Mesenchymal stem cell (in vitro differentiated cells and primary cell): ENCODE measurements at regions not wholly inside any gene's neighbourhood (a gene's known extent, or its start where the extent isn't known, plus 50 kb on each side); places are given as distances from the start of the nearest gene placed in this dataset.
"Not testable (repeated sequence)": the region's sequence is repeated elsewhere in the genome, so short reads cannot be mapped to it uniquely, and the experiment has no call there.

Source experiments
- DNase-seq: peaks from one replicate; pipeline ENCODE4 v3.0.0-alpha.2; 2013
- H2AFZ ChIP-seq: one replicate; pipeline ENCODE4 v1.6.1; 2013; ENCODE audit warnings: low read depth, mild to moderate bottlenecking, control low read depth, inconsistent platforms, low read length, moderate library complexity
- H2AK5ac ChIP-seq: 2 replicates; pipeline ENCODE4 v1.6.1; 2013; ENCODE audit warnings: low read length, moderate library complexity, mild to moderate bottlenecking, inconsistent platforms; ENCODE audit not compliant: severe bottlenecking
- H2BK120ac ChIP-seq: one replicate; pipeline ENCODE4 v1.6.1; 2013; ENCODE audit warnings: low read depth, mild to moderate bottlenecking, inconsistent platforms, low read length, moderate library complexity
- H2BK12ac ChIP-seq, 2 experiments: one replicate each; pipeline ENCODE4 v1.6.1; 2013; ENCODE audit warnings: inconsistent platforms in 2 of 2, low read length in 2 of 2, mild to moderate bottlenecking in 2 of 2, moderate library complexity in 2 of 2, control low read depth in 1 of 2
- H2BK15ac ChIP-seq: one replicate; pipeline ENCODE4 v1.6.1; 2013; ENCODE audit warnings: mild to moderate bottlenecking, low read depth, inconsistent platforms; ENCODE audit not compliant: poor library complexity, severe bottlenecking
- H2BK5ac ChIP-seq: 2 replicates; pipeline ENCODE4 v1.6.1; 2013; ENCODE audit warnings: low read depth, mild to moderate bottlenecking, low read length, control low read depth, inconsistent platforms; ENCODE audit not compliant: poor library complexity, severe bottlenecking
- H3K14ac ChIP-seq, 2 experiments: one replicate each; pipeline ENCODE4 v1.6.1; 2013; ENCODE audit warnings: inconsistent platforms in 2 of 2, low read length in 2 of 2, control low read depth in 1 of 2, mild to moderate bottlenecking in 1 of 2, moderate library complexity in 1 of 2
- H3K18ac ChIP-seq, 2 experiments: one replicate each; pipeline ENCODE4 v1.6.1; 2013; ENCODE audit warnings: inconsistent platforms in 2 of 2, low read length in 2 of 2, control low read depth in 1 of 2, low read depth in 1 of 2, mild to moderate bottlenecking in 1 of 2
- H3K23ac ChIP-seq, 2 experiments: one replicate each; pipeline ENCODE4 v1.6.1; 2013; ENCODE audit warnings: inconsistent platforms in 2 of 2, low read length in 2 of 2, mild to moderate bottlenecking in 2 of 2, moderate library complexity in 2 of 2, control low read depth in 1 of 2
- H3K27ac ChIP-seq: 2 replicates; pipeline ENCODE4 v1.5.1; 2013; ENCODE audit warnings: mild to moderate bottlenecking, moderate library complexity, low read length, control low read depth, inconsistent platforms; ENCODE audit not compliant: poor library complexity, severe bottlenecking
- H3K27me3 ChIP-seq, 2 experiments: 2 replicates each; pipeline versions ENCODE4 v1.6.1 to v1.7.0; 2013; ENCODE audit warnings: low read length in 2 of 2, mild to moderate bottlenecking in 2 of 2, moderate library complexity in 2 of 2, control low read depth in 1 of 2, inconsistent platforms in 1 of 2; ENCODE audit not compliant: control insufficient read depth in 1 of 2, insufficient read depth in 1 of 2
- H3K36me3 ChIP-seq, 2 experiments: 2 replicates each; pipeline versions ENCODE4 v1.6.1 to v1.7.0; 2013; ENCODE audit warnings: low read length in 2 of 2, control low read depth in 1 of 2, inconsistent platforms in 1 of 2, low read depth in 1 of 2, mild to moderate bottlenecking in 1 of 2; ENCODE audit not compliant: insufficient read depth in 2 of 2, control insufficient read depth in 1 of 2
- H3K4ac ChIP-seq, 2 experiments: one replicate each; pipeline ENCODE4 v1.6.1; 2013; ENCODE audit warnings: inconsistent platforms in 2 of 2, low read length in 2 of 2, mild to moderate bottlenecking in 2 of 2, moderate library complexity in 2 of 2, control low read depth in 1 of 2, low read depth in 1 of 2
- H3K4me1 ChIP-seq: 2 replicates; pipeline ENCODE4 v1.6.1; 2013; ENCODE audit warnings: low read depth, low read length, control low read depth; ENCODE audit not compliant: control insufficient read depth, insufficient read depth
- H3K4me2 ChIP-seq: 2 replicates; pipeline ENCODE4 v1.6.1; 2013; ENCODE audit warnings: low read length, mild to moderate bottlenecking, inconsistent platforms; ENCODE audit not compliant: poor library complexity, severe bottlenecking
- H3K4me3 ChIP-seq, 2 experiments: 2 replicates each; pipeline versions ENCODE4 v1.5.1 to v1.7.0; 2013; ENCODE audit warnings: low read length in 2 of 2, mild to moderate bottlenecking in 2 of 2, control low read depth in 1 of 2, low read depth in 1 of 2; ENCODE audit not compliant: insufficient read depth in 1 of 2
- H3K79me1 ChIP-seq: replicated peaks from 2 replicates; pipeline ENCODE4 v1.6.1; 2013; ENCODE audit warnings: mild to moderate bottlenecking, control low read depth, low read length, inconsistent platforms; ENCODE audit not compliant: poor library complexity, severe bottlenecking
- H3K9ac ChIP-seq: 2 replicates; pipeline ENCODE4 v1.7.0; 2013; ENCODE audit warnings: mild to moderate bottlenecking, low read length, moderate library complexity
- H3K9me3 ChIP-seq: 2 replicates; pipeline ENCODE4 v1.7.0; 2013; ENCODE audit warnings: mild to moderate bottlenecking, low read length; ENCODE audit not compliant: control insufficient read depth
- H4K8ac ChIP-seq: one replicate; pipeline ENCODE4 v1.6.1; 2013; ENCODE audit warnings: inconsistent platforms, mild to moderate bottlenecking, low read length, moderate library complexity
- H4K91ac ChIP-seq: one replicate; pipeline ENCODE4 v1.6.1; 2013; ENCODE audit warnings: mild to moderate bottlenecking, low read length, inconsistent platforms
- WGBS: methylation state at CpG from one replicate; pipeline ENCODE4 v1.1.7; 2013; ENCODE audit warnings: mixed read lengths; 5-methylcytosine and 5-hydroxymethylcytosine counted together

DNA sequence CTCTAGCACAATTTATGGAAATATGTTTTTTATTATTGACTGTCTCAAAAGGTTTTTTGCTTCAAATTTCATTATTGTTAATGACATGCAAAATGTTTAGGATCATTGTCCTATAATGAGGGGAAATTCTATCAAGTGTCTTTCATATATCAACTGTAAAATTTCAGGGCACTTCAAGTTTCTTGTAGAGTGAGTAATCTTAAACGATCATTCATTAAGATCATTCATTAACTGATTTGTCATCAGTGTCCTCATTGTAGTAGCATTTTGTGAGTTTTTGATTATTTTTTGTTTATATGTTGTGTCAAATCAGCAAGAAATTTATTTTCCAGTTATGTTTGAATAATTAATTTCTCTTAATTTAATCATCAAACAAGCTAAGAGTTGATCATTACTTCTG, 111.8 kb upstream of the PRDX6 start:
- no peaks in the 10 kb centered on the region for H3K36me3 ChIP-seq
- no peak overlapping the region for H3K18ac ChIP-seq
- H4K8ac ChIP-seq = no peak overlapping the region
- no peak overlapping the region for H3K9ac ChIP-seq
- no peak overlapping the region for H2AFZ ChIP-seq
- no peak overlapping the region for H3K23ac ChIP-seq
- no peaks in the 10 kb centered on the region for H3K9me3 ChIP-seq
- H2BK5ac ChIP-seq = no peak overlapping the region
- no peak overlapping the region for H2AK5ac ChIP-seq
- no peak overlapping the region for H3K4me2 ChIP-seq
- no peak overlapping the region for H4K91ac ChIP-seq
- H3K27ac ChIP-seq = no peak overlapping the region
- no peak for DNase-seq
- WGBS = no CpG with 5 or more reads among the region's 1 CpG
- no peak overlapping the region for H3K4me3 ChIP-seq
- H3K4ac ChIP-seq = no peak overlapping the region
- H2BK120ac ChIP-seq = no peak overlapping the region
- H3K79me1 ChIP-seq = no peaks in the 10 kb centered on the region
- H2BK15ac ChIP-seq = no peak overlapping the region
- peaks cover 2% of the 10 kb centered on the region for H3K4me1 ChIP-seq
- no peaks in the 10 kb centered on the region for H3K27me3 ChIP-seq
- no peak overlapping the region for H3K14ac ChIP-seq
- no peak overlapping the region for H2BK12ac ChIP-seq

- H3K14ac ChIP-seq = no peak overlapping the region
- no peak overlapping the region for H3K4me3 ChIP-seq
- H2AFZ ChIP-seq = no peak overlapping the region
- H2BK120ac ChIP-seq = no peak overlapping the region
- no peak overlapping the region for H3K4me2 ChIP-seq
- peaks cover 2% of the 10 kb centered on the region for H3K4me1 ChIP-seq
- H3K4ac ChIP-seq = no peak overlapping the region
- DNase-seq = no peak
- H3K23ac ChIP-seq = no peak overlapping the region
- no peaks in the 10 kb centered on the region for H3K27me3 ChIP-seq
- H4K91ac ChIP-seq = no peak overlapping the region
- H3K79me1 ChIP-seq = no peaks in the 10 kb centered on the region
- H4K8ac ChIP-seq = no peak overlapping the region
- no peak overlapping the region for H2AK5ac ChIP-seq
- H2BK15ac ChIP-seq = no peak overlapping the region
- WGBS = 93% methylated on average over 6 of the region's 6 CpGs
- no peak overlapping the region for H2BK5ac ChIP-seq
- H3K27ac ChIP-seq = no peak overlapping the region
- no peak overlapping the region for H2BK12ac ChIP-seq
- no peak overlapping the region for H3K9ac ChIP-seq
- H3K18ac ChIP-seq = no peak overlapping the region
- no peaks in the 10 kb centered on the region for H3K9me3 ChIP-seq
- H3K36me3 ChIP-seq = no peaks in the 10 kb centered on the region
Observed at GRCh38 chr1:173367136-173367535, 110.0 kb upstream of the PRDX6 start.

GRCh38 chr1:173370586-173370985, 106.5 kb upstream of the PRDX6 start:
- not testable (repeated sequence) for H3K4me1 ChIP-seq, H3K18ac ChIP-seq, H2BK15ac ChIP-seq, H3K14ac ChIP-seq, H3K79me1 ChIP-seq, H4K8ac ChIP-seq, H3K23ac ChIP-seq, H2BK120ac ChIP-seq, H3K4ac ChIP-seq, H4K91ac ChIP-seq, H2BK5ac ChIP-seq, H3K9me3 ChIP-seq, H3K4me2 ChIP-seq, H2BK12ac ChIP-seq, H3K27me3 ChIP-seq, H3K9ac ChIP-seq, H3K27ac ChIP-seq, H2AFZ ChIP-seq, H2AK5ac ChIP-seq, H3K36me3 ChIP-seq, H3K4me3 ChIP-seq
- WGBS = 79% methylated on average over 3 of the region's 3 CpGs
- DNase-seq = peak; percentile 13

- H2BK120ac ChIP-seq, H2BK12ac ChIP-seq, H4K91ac ChIP-seq, H3K4me1 ChIP-seq, H2AFZ ChIP-seq, H3K36me3 ChIP-seq, H2BK5ac ChIP-seq, H3K27me3 ChIP-seq, H3K18ac ChIP-seq, H3K9me3 ChIP-seq, H2BK15ac ChIP-seq, H3K27ac ChIP-seq, H3K4ac ChIP-seq, H3K23ac ChIP-seq, H3K9ac ChIP-seq, H4K8ac ChIP-seq, H2AK5ac ChIP-seq, H3K14ac ChIP-seq, DNase-seq, H3K4me3 ChIP-seq, H3K79me1 ChIP-seq, H3K4me2 ChIP-seq: not testable (repeated sequence)
- 100% methylated on average over 1 of the region's 1 CpG for WGBS
Observed at GRCh38 chr1:173376065-173376464, 101.1 kb upstream of the PRDX6 start.
